Left lung (tissue), 4 donors: ENCODE measurements at regions not wholly inside any gene's neighbourhood (a gene's known extent, or its start where the extent isn't known, plus 50 kb on each side); places are given as distances from the start of the nearest gene placed in this dataset.
"Not testable (repeated sequence)": the region's sequence is repeated elsewhere in the genome, so short reads cannot be mapped to it uniquely, and the experiment has no call there.

Experiments
- ATAC-seq: fragments of 200-7000 bp; cut with Tn5 transposase; one replicate; pipeline ENCODE4 v1.9.1; 2020; ENCODE audit warnings: moderate library complexity
- DNase-seq, 4 donors: peaks; one replicate each; pipeline ENCODE4 v3.0.0-alpha.2; 2013 to 2020
- H3K27ac ChIP-seq, 2 donors: fragments of 200-600 bp; sonication (generic) in 1 of 2; one replicate each; pipeline versions ENCODE4 v1.5.0 to v1.8.0; 2020 to 2021
- H3K27me3 ChIP-seq, 2 donors: fragments of 200-600 bp; sonication (generic) in 1 of 2; one replicate each; pipeline versions ENCODE4 v1.5.0 to v1.8.0; 2020 to 2021
- H3K36me3 ChIP-seq, 2 donors: fragments of 200-600 bp; sonication (generic) in 1 of 2; one replicate each; pipeline versions ENCODE4 v1.5.0 to v1.8.0; 2020 to 2021
- H3K4me1 ChIP-seq, 2 donors: fragments of 200-600 bp; one replicate each; pipeline ENCODE4 v1.8.0; 2021
- H3K4me3 ChIP-seq, 2 donors: fragments of 200-600 bp; sonication (generic) in 1 of 2; one replicate each; pipeline versions ENCODE4 v1.5.0 to v1.8.0; 2020 to 2021; ENCODE audit warnings: mild to moderate bottlenecking in 1 of 2
- H3K9me3 ChIP-seq, 2 donors: fragments of 200-600 bp; sonication (generic) in 1 of 2; one replicate each; pipeline versions ENCODE4 v1.5.0 to v1.8.0; 2020 to 2021
- intact Hi-C, 2 donors: fragments of 100-400 bp; cut with DNase I; formaldehyde crosslinking; loops; one replicate each; pipeline versions ENCODE4 v1.11.2 to v1.14.2; 2022
- TF ChIP-seq, protein P1 (sequence below), 2 donors: fragments of 200-600 bp; sonication (generic) in 1 of 2; IDR thresholded peaks; one replicate each; pipeline versions ENCODE4 v1.5.0 to v1.8.0; 2021; ENCODE audit warnings: antibody characterized with exemption in 2 of 2
- donor health status: DM: no; HTN: yes; CAD: no.
- donor health status: DM: no; HTN: no; CAD: no.

- intact Hi-C loops, H3K36me3 ChIP-seq, H3K27ac ChIP-seq, ATAC-seq, H3K27me3 ChIP-seq, H3K4me3 ChIP-seq, H3K4me1 ChIP-seq: not testable (repeated sequence)
- H3K9me3 ChIP-seq: peaks cover 0 to 84% of the 10 kb centered on the region in 2 donors
- peak in 1 of 4 donors; percentile 43 for DNase-seq
Measured at GRCh38 chr11:54797906-54798305, 91.3 kb downstream of the OR4A5 start.

DNA sequence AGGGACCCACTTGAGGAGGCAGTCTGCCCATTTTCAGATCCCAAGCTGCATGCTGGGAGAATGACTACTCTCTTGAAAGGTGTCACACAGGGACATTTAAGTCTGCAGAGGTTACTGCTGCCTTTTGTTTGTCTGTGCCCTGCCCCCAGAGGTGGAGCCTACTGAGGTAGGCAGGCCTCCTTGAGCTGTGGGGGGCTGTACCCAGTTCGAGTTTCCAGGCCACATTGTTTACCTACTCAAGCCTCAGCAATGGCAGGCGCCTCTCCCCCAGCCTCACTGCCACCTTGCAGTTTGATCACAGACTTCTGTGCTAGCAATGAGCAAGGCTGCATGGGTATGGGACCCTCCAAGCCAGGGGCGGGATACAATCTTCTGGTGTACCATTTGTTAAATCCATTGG lies 126.0 kb downstream of the OR4A5 start:
- ATAC-seq (no peak), DNase-seq (peak in 1 of 4 donors; percentile 7)
- TF ChIP-seq, protein P1, sequence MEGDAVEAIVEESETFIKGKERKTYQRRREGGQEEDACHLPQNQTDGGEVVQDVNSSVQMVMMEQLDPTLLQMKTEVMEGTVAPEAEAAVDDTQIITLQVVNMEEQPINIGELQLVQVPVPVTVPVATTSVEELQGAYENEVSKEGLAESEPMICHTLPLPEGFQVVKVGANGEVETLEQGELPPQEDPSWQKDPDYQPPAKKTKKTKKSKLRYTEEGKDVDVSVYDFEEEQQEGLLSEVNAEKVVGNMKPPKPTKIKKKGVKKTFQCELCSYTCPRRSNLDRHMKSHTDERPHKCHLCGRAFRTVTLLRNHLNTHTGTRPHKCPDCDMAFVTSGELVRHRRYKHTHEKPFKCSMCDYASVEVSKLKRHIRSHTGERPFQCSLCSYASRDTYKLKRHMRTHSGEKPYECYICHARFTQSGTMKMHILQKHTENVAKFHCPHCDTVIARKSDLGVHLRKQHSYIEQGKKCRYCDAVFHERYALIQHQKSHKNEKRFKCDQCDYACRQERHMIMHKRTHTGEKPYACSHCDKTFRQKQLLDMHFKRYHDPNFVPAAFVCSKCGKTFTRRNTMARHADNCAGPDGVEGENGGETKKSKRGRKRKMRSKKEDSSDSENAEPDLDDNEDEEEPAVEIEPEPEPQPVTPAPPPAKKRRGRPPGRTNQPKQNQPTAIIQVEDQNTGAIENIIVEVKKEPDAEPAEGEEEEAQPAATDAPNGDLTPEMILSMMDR (IDR thresholded peaks at IDR 0.05): no peak
- no peak overlapping the region for H3K4me3 ChIP-seq
- no peaks in the 10 kb centered on the region for H3K27me3 ChIP-seq
- intact Hi-C loops: no loop called here
- no peaks in the 10 kb centered on the region for H3K36me3 ChIP-seq
- H3K9me3 ChIP-seq: peaks cover 0 to 88% of the 10 kb centered on the region in 2 donors
- no peaks in the 10 kb centered on the region for H3K4me1 ChIP-seq
- H3K27ac ChIP-seq: no peak overlapping the region

DNA sequence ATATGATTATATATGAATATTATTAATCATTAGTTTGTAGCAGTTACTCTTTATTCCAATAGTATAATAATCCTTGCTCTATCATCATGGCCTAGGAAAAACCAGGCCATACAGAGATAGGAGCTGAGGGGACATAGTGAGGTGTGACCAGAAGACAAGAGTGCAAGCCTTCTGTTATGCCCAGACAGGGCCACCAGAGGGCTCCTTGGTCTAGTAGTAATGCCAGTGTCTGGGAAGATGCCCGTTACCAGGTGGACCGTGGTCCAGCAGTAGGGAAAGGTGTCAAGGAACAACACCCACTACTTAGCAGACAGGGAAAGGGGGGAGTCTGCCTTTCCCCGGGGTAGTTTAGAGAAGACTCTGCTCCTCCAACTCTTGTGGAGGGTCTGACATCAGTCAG lies 148.4 kb downstream of the OR4A5 start:
- peaks cover 9 to 97% of the 10 kb centered on the region in 2 donors for H3K9me3 ChIP-seq

More for the DNA sequence above, 148.4 kb downstream of the OR4A5 start:
- H3K36me3 ChIP-seq, H3K27ac ChIP-seq, ATAC-seq, H3K4me3 ChIP-seq, H3K27me3 ChIP-seq, H3K4me1 ChIP-seq, intact Hi-C loops: not testable (repeated sequence)
- peak in 1 of 4 donors; percentile 1 for DNase-seq
